Bronchial epithelial cell (primary cell): ENCODE measurements at regions not wholly inside any gene's neighbourhood (a gene's known extent, or its start where the extent isn't known, plus 50 kb on each side); places are given as distances from the start of the nearest gene placed in this dataset.
A peak's percentile ranks its signal among the peaks of the same experiment; 100 is the strongest.

ENCODE experiments used
- DNase-seq: peaks from one replicate; pipeline ENCODE4 v3.0.0-alpha.2; 2010; ENCODE audit warnings: low read depth
- FAIRE-seq: peaks from 2 replicates; lab custom pipeline; 2011; peaks lifted over from hg19 to GRCh38; lab: Jason Lieb, UNC
- H3K27me3 ChIP-seq: 2 replicates; pipeline ENCODE4 v1.5.1; 2011; ENCODE audit warnings: low read length; ENCODE audit not compliant: control insufficient read depth, insufficient read depth
- H3K36me3 ChIP-seq: 2 replicates; pipeline ENCODE4 v1.5.1; 2011; ENCODE audit warnings: low read length; ENCODE audit not compliant: control insufficient read depth, insufficient read depth
- H3K4me3 ChIP-seq: 2 replicates; pipeline ENCODE4 v1.5.1; 2011; ENCODE audit warnings: mild to moderate bottlenecking, low read depth, low read length, control low read depth
- CTCF ChIP-seq: IDR thresholded peaks from 2 replicates; pipeline ENCODE4 v1.5.1; 2011; ENCODE audit warnings: mild to moderate bottlenecking, moderate library complexity, low read length, control low read depth, inconsistent platforms; ENCODE audit not compliant: insufficient read depth, severe bottlenecking

- Histone ChIP-seq H3K27me3 (peaks cover 1% of the 10 kb centered on the region), H3K4me3 (no peak overlapping the region), H3K36me3 (no peaks in the 10 kb centered on the region)
- no peak for TF ChIP-seq CTCF
- DNase-seq (no peak), FAIRE-seq (no peak)
Measured at GRCh38 chr1:55939866-55940265, 639.5 kb downstream of the PLPP3 start.

GRCh38 chr1:55938861-55939260, 640.5 kb downstream of the PLPP3 start:
- no peak overlapping the region for H3K4me3 ChIP-seq
- H3K27me3 ChIP-seq, result no peaks in the 10 kb centered on the region
- FAIRE-seq (no peak), DNase-seq (no peak)
- TF ChIP-seq CTCF, result no peak
- no peaks in the 10 kb centered on the region for H3K36me3 ChIP-seq

GRCh38 chr1:55938376-55938850, 641.0 kb downstream of the PLPP3 start:
- no peak for DNase-seq
- H3K36me3 ChIP-seq, result no peaks in the 10 kb centered on the region
- no peak for FAIRE-seq
- no peak for TF ChIP-seq CTCF
- no peaks in the 10 kb centered on the region for H3K27me3 ChIP-seq
- H3K4me3 ChIP-seq, result no peak overlapping the region

- TF ChIP-seq CTCF, result no peak
- H3K4me3 ChIP-seq, result no peak overlapping the region
- H3K27me3 ChIP-seq, result no peaks in the 10 kb centered on the region
- H3K36me3 ChIP-seq, result no peaks in the 10 kb centered on the region
- DNase-seq, result no peak
- FAIRE-seq, result peak; percentile 83
Measured at GRCh38 chr1:55937840-55938375, 641.5 kb downstream of the PLPP3 start.

- DNase-seq (no peak), FAIRE-seq (no peak)
- no peak overlapping the region for H3K4me3 ChIP-seq
- H3K27me3 ChIP-seq, result no peaks in the 10 kb centered on the region
- H3K36me3 ChIP-seq, result no peaks in the 10 kb centered on the region
- no peak for TF ChIP-seq CTCF
Measured at GRCh38 chr1:55935236-55935635, 644.1 kb downstream of the PLPP3 start.

GRCh38 chr1:55932402-55932801, 647.0 kb downstream of the PLPP3 start:
- Histone ChIP-seq H3K36me3 (no peaks in the 10 kb centered on the region), H3K27me3 (no peaks in the 10 kb centered on the region), H3K4me3 (no peak overlapping the region)
- no peak for TF ChIP-seq CTCF
- no peak for DNase-seq
- no peak for FAIRE-seq
